Cardiac fibroblast (primary cell): ENCODE measurements at regions not wholly inside any gene's neighbourhood (a gene's known extent, or its start where the extent isn't known, plus 50 kb on each side); places are given as distances from the start of the nearest gene placed in this dataset.
A peak's percentile ranks its signal among the peaks of the same experiment; 100 is the strongest.

Experiments used
- DNase-seq, 2 donors: peaks; one replicate each; pipeline versions ENCODE4 v3.0.0 to v3.0.0-alpha.2; 2010; ENCODE audit warnings: low read depth in 2 of 2
- H3K4me3 ChIP-seq, 2 donors: replicated peaks in 1 of 2; 1 replicate in 1 of 2; 2 replicates in 1 of 2; pipeline ENCODE4 v1.5.1; 2011; ENCODE audit warnings: low read depth in 2 of 2, low read length in 2 of 2, mild to moderate bottlenecking in 2 of 2, moderate library complexity in 1 of 2
- CTCF ChIP-seq: IDR thresholded peaks from one replicate; pipeline ENCODE4 v1.5.1; 2011; ENCODE audit warnings: low read depth, mild to moderate bottlenecking, low read length, inconsistent platforms

GRCh38 chr6:12426121-12426520, 136.0 kb downstream of the EDN1 start:
- TF ChIP-seq CTCF: no peak
- no peak overlapping the region for H3K4me3 ChIP-seq
- DNase-seq: no peak

DNA sequence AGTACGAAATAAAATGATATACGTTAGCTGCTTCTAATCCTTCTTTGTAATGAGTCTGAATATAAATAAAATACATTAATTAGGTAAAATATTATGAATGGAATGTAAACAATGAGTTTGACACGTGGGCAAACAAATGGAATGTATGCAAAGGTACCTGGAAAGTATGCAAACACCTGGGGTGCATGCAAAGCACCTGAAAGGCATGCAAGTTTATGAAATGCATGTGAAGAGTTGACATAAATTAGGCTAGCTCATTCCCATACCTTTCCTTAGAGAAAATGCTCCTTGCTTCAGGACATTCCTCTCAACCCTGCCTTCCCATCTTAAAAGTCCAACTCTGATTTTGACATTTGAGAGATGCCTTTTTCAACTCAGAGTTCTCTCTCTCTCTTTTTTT, 140.9 kb downstream of the EDN1 start:
- H3K4me3 ChIP-seq: no peak overlapping the region
- no peak for DNase-seq
- TF ChIP-seq CTCF: no peak

DNA sequence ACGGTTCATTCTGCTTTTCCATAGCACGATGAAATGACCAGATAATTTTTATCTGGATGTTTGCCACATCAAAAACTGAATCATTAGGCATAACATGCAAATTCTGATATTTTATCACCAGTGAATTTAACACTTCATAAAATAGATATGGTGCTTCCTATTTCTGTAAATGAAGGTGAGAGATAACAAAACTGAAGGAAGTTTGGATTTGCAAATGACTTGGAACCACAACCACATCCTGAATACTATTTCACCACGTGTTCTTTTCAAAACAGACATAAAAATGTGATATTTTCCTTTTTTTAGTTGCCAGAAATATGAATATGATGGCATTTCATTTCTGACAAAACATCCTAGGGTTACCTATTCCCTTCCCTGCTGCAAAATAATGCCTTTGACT, 146.1 kb downstream of the EDN1 start:
- no peak for TF ChIP-seq CTCF
- H3K4me3 ChIP-seq: no peak overlapping the region
- no peak for DNase-seq

- no peak for DNase-seq
- no peak overlapping the region for H3K4me3 ChIP-seq
- TF ChIP-seq CTCF: no peak
These were observed 146.5 kb downstream of the EDN1 start for GRCh38 chr6:12436683-12437082.

DNA sequence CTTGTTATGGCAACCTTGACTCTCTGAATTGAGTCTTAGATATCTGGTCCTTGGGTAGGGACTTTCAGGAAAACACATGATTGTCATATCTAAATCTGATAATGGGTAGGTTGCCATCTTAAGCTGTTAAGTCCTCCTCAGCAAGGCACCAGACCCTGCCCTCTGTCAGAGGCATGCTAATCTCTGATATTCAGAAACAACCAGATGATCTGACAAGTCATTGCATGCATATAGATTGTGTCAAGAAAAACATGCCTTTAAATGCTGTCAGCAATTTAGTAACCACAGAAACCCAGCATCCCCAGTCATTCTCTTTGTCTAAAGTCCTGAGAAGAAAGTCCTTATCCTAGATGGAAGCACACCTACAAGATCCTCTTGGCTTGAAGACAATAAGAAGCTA, 149.1 kb downstream of the EDN1 start:
- H3K4me3 ChIP-seq: no peak overlapping the region
- no peak for DNase-seq
- no peak for TF ChIP-seq CTCF

DNA sequence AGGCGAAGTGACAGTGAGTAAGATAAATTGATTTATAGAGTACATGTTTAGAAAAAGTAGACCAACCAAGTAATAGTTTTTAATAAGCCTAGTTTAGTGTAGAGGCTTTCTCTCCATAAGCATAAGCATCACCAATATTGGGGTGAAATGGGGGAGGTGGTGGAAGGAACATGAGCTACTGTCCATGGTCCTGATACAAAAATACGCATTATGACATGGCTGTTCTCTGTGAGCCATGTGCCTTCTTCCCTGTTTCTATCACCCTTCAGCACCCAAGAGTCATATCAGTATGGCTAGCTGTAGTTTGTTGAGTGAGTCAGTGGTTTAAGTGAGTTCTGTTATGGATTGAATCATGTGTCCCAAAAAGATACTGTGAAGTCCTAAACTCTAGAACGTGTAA, 150.8 kb downstream of the EDN1 start:
- TF ChIP-seq CTCF: no peak
- peak; percentile 17 to 34 for DNase-seq
- H3K4me3 ChIP-seq: no peak overlapping the region

DNA sequence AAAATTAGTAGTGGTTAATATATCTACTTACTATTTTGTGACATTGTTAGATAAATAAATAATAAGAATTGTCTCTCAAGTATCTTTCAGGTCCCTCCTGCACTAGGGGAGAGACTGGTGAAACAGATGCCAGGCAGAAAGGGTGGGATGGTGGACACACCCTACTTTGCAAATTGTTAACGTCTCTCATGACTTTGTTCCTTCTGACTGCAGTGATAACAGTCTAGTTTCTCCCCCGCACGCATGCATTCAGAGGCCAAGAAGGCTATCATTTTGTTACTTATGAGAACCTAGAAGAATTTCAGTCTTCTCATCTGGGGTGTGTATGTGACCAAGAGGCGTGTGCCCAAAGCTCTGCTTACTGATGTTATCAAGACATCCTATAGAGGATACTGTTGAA, 152.3 kb downstream of the EDN1 start:
- DNase-seq: no peak
- H3K4me3 ChIP-seq: no peak overlapping the region
- TF ChIP-seq CTCF: no peak
